Prostate gland (tissue), 1 donor: ENCODE measurements at regions not wholly inside any gene's neighbourhood (a gene's known extent, or its start where the extent isn't known, plus 50 kb on each side); places are given as distances from the start of the nearest gene placed in this dataset.

Source experiments
- POLR2A ChIP-seq: fragments of 450-650 bp; IDR thresholded peaks from one replicate; pipeline ENCODE4 v1.6.1; 2016; ENCODE audit warnings: antibody characterized with exemption, mild to moderate bottlenecking
- POLR2AphosphoS5 ChIP-seq: sonication (generic); formaldehyde crosslinking; IDR thresholded peaks from one replicate; pipeline ENCODE4 v1.6.1; 2017; ENCODE audit warnings: antibody characterized with exemption

GRCh38 chr12:124509676-124510300, 57.6 kb downstream of the NCOR2 start:
- TF ChIP-seq POLR2A (peak; percentile 34), POLR2AphosphoS5 (peak; percentile 85)
